ENCODE measurements at regions not wholly inside any gene's neighbourhood (a gene's known extent, or its start where the extent isn't known, plus 50 kb on each side); places are given as distances from the start of the nearest gene placed in this dataset.

DNA sequence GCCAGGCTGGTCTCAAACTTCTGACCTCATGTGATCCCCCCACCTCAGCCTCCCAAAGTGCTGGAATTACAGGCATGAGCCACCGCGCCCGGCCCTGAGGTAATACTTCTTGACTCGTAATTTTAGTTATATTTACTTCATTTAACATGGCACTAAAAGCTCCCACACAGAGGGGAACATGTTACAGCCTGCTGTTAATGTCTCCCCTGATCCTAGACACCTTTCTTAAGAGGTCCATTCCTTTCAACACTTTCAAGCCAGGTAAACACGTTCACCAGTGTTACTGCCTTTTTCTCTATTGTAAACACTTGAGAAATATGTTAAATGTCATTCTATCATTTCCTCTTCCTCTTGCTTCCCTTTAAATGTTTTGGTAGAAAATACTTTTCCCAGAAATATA lies 161.4 kb downstream of the METTL4 start:
- no peak for DNase-seq
- H3K27me3 ChIP-seq (ENCODE audit: insufficient read depth in 3 of 3, low read length in 2 of 3), result no peaks in the 10 kb centered on the region
- WGBS, 3 donors, result 63 to 72% (median 69%) methylated on average over 5 of the region's 5 CpGs
- no peak for TF ChIP-seq CTCF (IDR thresholded peaks at IDR 0.05)
- no peaks in the 10 kb centered on the region for H3K9me3 ChIP-seq
- no peaks in the 10 kb centered on the region for H3K36me3 ChIP-seq (ENCODE audit: insufficient read depth in 1 of 2, low read depth in 1 of 2)
- intact Hi-C loops (cut with DNase I), result no loop called here
- ATAC-seq, result no peak
- no peak overlapping the region for H3K27ac ChIP-seq
- no peak overlapping the region for H3K4me3 ChIP-seq
- no peaks in the 10 kb centered on the region for H3K4me1 ChIP-seq

- intact Hi-C loops (cut with DNase I), result no loop called here
- no peak for DNase-seq
- 80 to 84% (median 82%) methylated on average over 1 of the region's 1 CpG for WGBS, 3 donors
- H3K9me3 ChIP-seq, result no peaks in the 10 kb centered on the region
- no peaks in the 10 kb centered on the region for H3K27me3 ChIP-seq (ENCODE audit: insufficient read depth in 3 of 3, low read length in 2 of 3)
- no peaks in the 10 kb centered on the region for H3K4me1 ChIP-seq
- ATAC-seq, result no peak
- H3K27ac ChIP-seq, result no peak overlapping the region
- H3K4me3 ChIP-seq, result no peak overlapping the region
- H3K36me3 ChIP-seq (ENCODE audit: insufficient read depth in 1 of 2, low read depth in 1 of 2), result no peaks in the 10 kb centered on the region
- no peak for TF ChIP-seq CTCF (IDR thresholded peaks at IDR 0.05)
Measured at GRCh38 chr18:2410688-2411087, 160.6 kb downstream of the METTL4 start.

GRCh38 chr18:2411381-2411960 lies 159.8 kb downstream of the METTL4 start:
- WGBS, 3 donors, result 88 to 94% (median 94%) methylated on average over 1 of the region's 1 CpG
- Histone ChIP-seq H3K36me3 (ENCODE audit: insufficient read depth in 1 of 2, low read depth in 1 of 2) (no peaks in the 10 kb centered on the region), H3K4me3 (no peak overlapping the region), H3K4me1 (no peaks in the 10 kb centered on the region), H3K27ac (no peak overlapping the region), H3K9me3 (no peaks in the 10 kb centered on the region), H3K27me3 (ENCODE audit: insufficient read depth in 3 of 3, low read length in 2 of 3) (no peaks in the 10 kb centered on the region)
- ATAC-seq (no peak), DNase-seq (no peak)
- no peak for TF ChIP-seq CTCF (IDR thresholded peaks at IDR 0.05)
- intact Hi-C loops (cut with DNase I), result no loop called here

GRCh38 chr18:2412281-2412680 lies 159.0 kb downstream of the METTL4 start:
- ATAC-seq (no peak), DNase-seq (no peak)
- no peaks in the 10 kb centered on the region for H3K27me3 ChIP-seq (ENCODE audit: insufficient read depth in 3 of 3, low read length in 2 of 3)
- WGBS, 3 donors, result 51 to 74% (median 65%) methylated on average over 3 of the region's 3 CpGs
- H3K36me3 ChIP-seq (ENCODE audit: insufficient read depth in 1 of 2, low read depth in 1 of 2), result no peaks in the 10 kb centered on the region
- TF ChIP-seq CTCF (IDR thresholded peaks at IDR 0.05), result no peak
- intact Hi-C loops (cut with DNase I), result no loop called here
- no peaks in the 10 kb centered on the region for H3K9me3 ChIP-seq
- H3K4me1 ChIP-seq, result no peaks in the 10 kb centered on the region
- no peak overlapping the region for H3K27ac ChIP-seq
- no peak overlapping the region for H3K4me3 ChIP-seq
